ENCODE measurements at regions not wholly inside any gene's neighbourhood (a gene's known extent, or its start where the extent isn't known, plus 50 kb on each side); places are given as distances from the start of the nearest gene placed in this dataset.

- TF ChIP-seq CTCF (IDR thresholded peaks at IDR 0.05; ENCODE audit: low read depth, low read length) = no peak
- DNase-seq (ENCODE audit: extremely low read depth, low read depth) = no peak
Measured at GRCh38 chr5:98158440-98158839, 615.0 kb upstream of the RGMB start.

GRCh38 chr5:98163796-98164493, 609.5 kb upstream of the RGMB start:
- DNase-seq (ENCODE audit: extremely low read depth, low read depth) = no peak
- no peak for TF ChIP-seq CTCF (IDR thresholded peaks at IDR 0.05; ENCODE audit: low read depth, low read length)

- TF ChIP-seq CTCF (IDR thresholded peaks at IDR 0.05; ENCODE audit: low read depth, low read length) = no peak
- DNase-seq (ENCODE audit: extremely low read depth, low read depth) = no peak
Measured at GRCh38 chr5:98168871-98169270, 604.6 kb upstream of the RGMB start.

GRCh38 chr5:98170994-98171393, 602.5 kb upstream of the RGMB start:
- DNase-seq (ENCODE audit: extremely low read depth, low read depth) = no peak
- no peak for TF ChIP-seq CTCF (IDR thresholded peaks at IDR 0.05; ENCODE audit: low read depth, low read length)

GRCh38 chr5:98173334-98173733, 600.1 kb upstream of the RGMB start:
- no peak for DNase-seq (ENCODE audit: extremely low read depth, low read depth)
- TF ChIP-seq CTCF (IDR thresholded peaks at IDR 0.05; ENCODE audit: low read depth, low read length) = no peak

GRCh38 chr5:98175474-98175873, 598.0 kb upstream of the RGMB start:
- DNase-seq (ENCODE audit: extremely low read depth, low read depth) = no peak
- TF ChIP-seq CTCF (IDR thresholded peaks at IDR 0.05; ENCODE audit: low read depth, low read length) = no peak

- DNase-seq (ENCODE audit: extremely low read depth, low read depth) = no peak
- no peak for TF ChIP-seq CTCF (IDR thresholded peaks at IDR 0.05; ENCODE audit: low read depth, low read length)
Measured at GRCh38 chr5:98179791-98180755, 593.4 kb upstream of the RGMB start.

Data from AG09319 (cell line).